IPS DF 6.9 (cell line): ENCODE measurements at regions not wholly inside any gene's neighbourhood (a gene's known extent, or its start where the extent isn't known, plus 50 kb on each side); places are given as distances from the start of the nearest gene placed in this dataset.
"Not testable (repeated sequence)": the region's sequence is repeated elsewhere in the genome, so short reads cannot be mapped to it uniquely, and the experiment has no call there.

ENCODE experiments used
- DNase-seq: peaks from one replicate; pipeline ENCODE4 v3.0.0-alpha.2; 2013; ENCODE audit warnings: low read depth, low spot score
- H3K27ac ChIP-seq: one replicate; pipeline ENCODE4 v1.5.1; 2013; ENCODE audit warnings: low read length, control low read depth
- H3K27me3 ChIP-seq: 2 replicates; pipeline ENCODE4 v1.6.1; 2013; ENCODE audit warnings: mild to moderate bottlenecking, low read length; ENCODE audit not compliant: control insufficient read depth, insufficient read depth
- H3K36me3 ChIP-seq: 2 replicates; pipeline ENCODE4 v1.6.1; 2013; ENCODE audit warnings: low read length; ENCODE audit not compliant: control insufficient read depth, insufficient read depth
- H3K4me1 ChIP-seq: 2 replicates; pipeline ENCODE4 v1.6.1; 2013; ENCODE audit warnings: low read length; ENCODE audit not compliant: control insufficient read depth, insufficient read depth
- H3K4me3 ChIP-seq: 2 replicates; pipeline ENCODE4 v1.5.1; 2013; ENCODE audit warnings: mild to moderate bottlenecking, low read length
- H3K9me3 ChIP-seq: 2 replicates; pipeline ENCODE4 v1.6.1; 2013; ENCODE audit warnings: low read length, inconsistent platforms; ENCODE audit not compliant: control insufficient read depth, insufficient read depth
- WGBS: extraction: QIAGEN DNeasy Blood & Tissue Kit; methylation state at CpG from one replicate; pipeline ENCODE4 v1.1.7; 2013; ENCODE audit warnings: mixed read lengths, missing lambda C conversion rate; ENCODE audit not compliant: insufficient read length, insufficient coverage; 5-methylcytosine and 5-hydroxymethylcytosine counted together

GRCh38 chr10:131820626-131821025 is 80.2 kb upstream of the PPP2R2D start:
- H3K4me3 ChIP-seq: no peak overlapping the region
- H3K4me1 ChIP-seq: no peaks in the 10 kb centered on the region
- H3K9me3 ChIP-seq: peaks cover 3% of the 10 kb centered on the region; the same call in 1 of the 2 replicates
- no peaks in the 10 kb centered on the region for H3K27me3 ChIP-seq
- H3K27ac ChIP-seq: no peak overlapping the region
- no CpG with 5 or more reads among the region's 9 CpGs for WGBS
- DNase-seq: no peak
- no peaks in the 10 kb centered on the region; the same call in 1 of the 2 replicates for H3K36me3 ChIP-seq

- Histone ChIP-seq H3K4me1 (no peaks in the 10 kb centered on the region), H3K4me3 (no peak overlapping the region), H3K36me3 (no peaks in the 10 kb centered on the region), H3K27ac (no peak overlapping the region), H3K9me3 (peaks cover 3% of the 10 kb centered on the region; the same call in 1 of the 2 replicates), H3K27me3 (no peaks in the 10 kb centered on the region)
- no peak for DNase-seq
- no CpG with 5 or more reads among the region's 8 CpGs for WGBS
Observed at GRCh38 chr10:131821378-131822012, 79.3 kb upstream of the PPP2R2D start.

GRCh38 chr10:131822013-131822691 is 78.7 kb upstream of the PPP2R2D start:
- WGBS: no CpG with 5 or more reads among the region's 18 CpGs
- no peak overlapping the region for H3K27ac ChIP-seq
- no peak overlapping the region for H3K4me3 ChIP-seq
- no peaks in the 10 kb centered on the region for H3K36me3 ChIP-seq
- no peaks in the 10 kb centered on the region for H3K27me3 ChIP-seq
- H3K4me1 ChIP-seq: no peaks in the 10 kb centered on the region
- 0 out of 2 replicates have a peak, but pooled peaks cover 1% of the 10 kb centered on the region for H3K9me3 ChIP-seq
- DNase-seq: no peak

- Histone ChIP-seq H3K9me3 (no peaks in the 10 kb centered on the region), H3K4me3 (no peak overlapping the region), H3K4me1 (no peaks in the 10 kb centered on the region), H3K36me3 (no peaks in the 10 kb centered on the region), H3K27ac (no peak overlapping the region), H3K27me3 (no peaks in the 10 kb centered on the region)
- no CpG with 5 or more reads among the region's 9 CpGs for WGBS
- DNase-seq: no peak
Observed at GRCh38 chr10:131822692-131823245, 78.0 kb upstream of the PPP2R2D start.

GRCh38 chr10:131823601-131824099 is 77.2 kb upstream of the PPP2R2D start:
- no CpG with 5 or more reads among the region's 12 CpGs for whole genome bisulfite sequencing
- H3K9me3 ChIP-seq, H3K27me3 ChIP-seq, H3K36me3 ChIP-seq, H3K27ac ChIP-seq, H3K4me3 ChIP-seq, DNase-seq, H3K4me1 ChIP-seq: not testable (repeated sequence)

- DNase-seq: no peak
- 0 out of 2 replicates have a peak, but pooled peaks cover 2% of the 10 kb centered on the region for H3K9me3 ChIP-seq
- H3K27me3 ChIP-seq: no peaks in the 10 kb centered on the region
- H3K36me3 ChIP-seq: no peaks in the 10 kb centered on the region
- H3K27ac ChIP-seq: no peak overlapping the region
- H3K4me3 ChIP-seq: no peak overlapping the region
- H3K4me1 ChIP-seq: no peaks in the 10 kb centered on the region
- WGBS: no CpG with 5 or more reads among the region's 24 CpGs
Observed at GRCh38 chr10:131824371-131825149, 76.2 kb upstream of the PPP2R2D start.

GRCh38 chr10:131825150-131825848 is 75.5 kb upstream of the PPP2R2D start:
- Histone ChIP-seq H3K27me3 (no peaks in the 10 kb centered on the region), H3K36me3 (no peaks in the 10 kb centered on the region), H3K4me1 (no peaks in the 10 kb centered on the region), H3K9me3 (0 out of 2 replicates have a peak, but pooled peaks cover 2% of the 10 kb centered on the region), H3K27ac (no peak overlapping the region), H3K4me3 (no peak overlapping the region)
- no CpG with 5 or more reads among the region's 15 CpGs for WGBS
- no peak for DNase-seq

GRCh38 chr10:131825960-131826650 is 74.7 kb upstream of the PPP2R2D start:
- no CpG with 5 or more reads among the region's 15 CpGs for WGBS
- Histone ChIP-seq H3K9me3 (0 out of 2 replicates have a peak, but pooled peaks cover 4% of the 10 kb centered on the region), H3K36me3 (no peaks in the 10 kb centered on the region), H3K4me3 (no peak overlapping the region), H3K27me3 (no peaks in the 10 kb centered on the region), H3K27ac (no peak overlapping the region), H3K4me1 (no peaks in the 10 kb centered on the region)
- DNase-seq: no peak

- no peaks in the 10 kb centered on the region for H3K27me3 ChIP-seq
- H3K4me3 ChIP-seq: no peak overlapping the region
- H3K4me1 ChIP-seq: no peaks in the 10 kb centered on the region
- H3K36me3 ChIP-seq: no peaks in the 10 kb centered on the region
- DNase-seq: no peak
- H3K27ac ChIP-seq: no peak overlapping the region
- whole genome bisulfite sequencing: no CpG with 5 or more reads among the region's 14 CpGs
- H3K9me3 ChIP-seq: 0 out of 2 replicates have a peak, but pooled peaks cover 4% of the 10 kb centered on the region
Observed at GRCh38 chr10:131829156-131829930, 71.5 kb upstream of the PPP2R2D start.
